ENCODE measurements at regions not wholly inside any gene's neighbourhood (a gene's known extent, or its start where the extent isn't known, plus 50 kb on each side); places are given as distances from the start of the nearest gene placed in this dataset.
"Not testable (repeated sequence)": the region's sequence is repeated elsewhere in the genome, so short reads cannot be mapped to it uniquely, and the experiment has no call there.

DNA sequence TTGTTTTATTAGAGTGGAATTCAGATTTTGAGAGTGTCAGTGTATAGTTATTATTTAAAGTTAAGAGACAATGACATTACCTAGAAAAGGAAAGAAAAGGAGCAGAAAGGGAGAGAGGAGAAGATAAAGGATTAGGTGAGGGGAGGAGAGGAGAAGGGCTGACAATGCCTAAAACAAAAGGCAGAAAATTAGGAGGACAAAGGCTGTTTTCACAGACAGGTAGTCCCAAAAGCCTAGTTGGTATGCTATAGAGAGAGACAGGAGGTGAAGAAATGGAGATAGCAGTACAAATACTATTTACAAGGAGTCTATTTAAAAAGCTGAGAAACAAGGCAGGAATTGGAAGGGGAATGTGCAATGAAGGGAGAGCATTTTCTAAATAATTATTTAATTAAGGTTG, 409.4 kb upstream of the ADGRB3 start:
- no peak for DNase-seq (ENCODE audit: low read depth, low spot score)
- TF ChIP-seq, protein P1, sequence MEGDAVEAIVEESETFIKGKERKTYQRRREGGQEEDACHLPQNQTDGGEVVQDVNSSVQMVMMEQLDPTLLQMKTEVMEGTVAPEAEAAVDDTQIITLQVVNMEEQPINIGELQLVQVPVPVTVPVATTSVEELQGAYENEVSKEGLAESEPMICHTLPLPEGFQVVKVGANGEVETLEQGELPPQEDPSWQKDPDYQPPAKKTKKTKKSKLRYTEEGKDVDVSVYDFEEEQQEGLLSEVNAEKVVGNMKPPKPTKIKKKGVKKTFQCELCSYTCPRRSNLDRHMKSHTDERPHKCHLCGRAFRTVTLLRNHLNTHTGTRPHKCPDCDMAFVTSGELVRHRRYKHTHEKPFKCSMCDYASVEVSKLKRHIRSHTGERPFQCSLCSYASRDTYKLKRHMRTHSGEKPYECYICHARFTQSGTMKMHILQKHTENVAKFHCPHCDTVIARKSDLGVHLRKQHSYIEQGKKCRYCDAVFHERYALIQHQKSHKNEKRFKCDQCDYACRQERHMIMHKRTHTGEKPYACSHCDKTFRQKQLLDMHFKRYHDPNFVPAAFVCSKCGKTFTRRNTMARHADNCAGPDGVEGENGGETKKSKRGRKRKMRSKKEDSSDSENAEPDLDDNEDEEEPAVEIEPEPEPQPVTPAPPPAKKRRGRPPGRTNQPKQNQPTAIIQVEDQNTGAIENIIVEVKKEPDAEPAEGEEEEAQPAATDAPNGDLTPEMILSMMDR (IDR thresholded peaks at IDR 0.05; ENCODE audit: low read depth, low read length), result no peak
- in situ Hi-C loops (cut with HindIII; ENCODE audit: low sequenced_read_pairs), result no loop called here
- H3K4me3 ChIP-seq (ENCODE audit: low read depth, low read length), result no peak overlapping the region

- DNase-seq (ENCODE audit: low read depth, low spot score), result no peak
- H3K4me3 ChIP-seq (ENCODE audit: low read depth, low read length), result no peak overlapping the region
- TF ChIP-seq, protein P1 (IDR thresholded peaks at IDR 0.05; ENCODE audit: low read depth, low read length), result no peak
- in situ Hi-C loops (cut with HindIII; ENCODE audit: low sequenced_read_pairs), result no loop called here
These were observed 423.8 kb upstream of the ADGRB3 start for GRCh38 chr6:68211242-68211795.

GRCh38 chr6:68207612-68208011, 427.5 kb upstream of the ADGRB3 start:
- DNase-seq (ENCODE audit: low read depth, low spot score); H3K4me3 ChIP-seq (ENCODE audit: low read depth, low read length); in situ Hi-C loops (cut with HindIII; ENCODE audit: low sequenced_read_pairs): not testable (repeated sequence)

DNA sequence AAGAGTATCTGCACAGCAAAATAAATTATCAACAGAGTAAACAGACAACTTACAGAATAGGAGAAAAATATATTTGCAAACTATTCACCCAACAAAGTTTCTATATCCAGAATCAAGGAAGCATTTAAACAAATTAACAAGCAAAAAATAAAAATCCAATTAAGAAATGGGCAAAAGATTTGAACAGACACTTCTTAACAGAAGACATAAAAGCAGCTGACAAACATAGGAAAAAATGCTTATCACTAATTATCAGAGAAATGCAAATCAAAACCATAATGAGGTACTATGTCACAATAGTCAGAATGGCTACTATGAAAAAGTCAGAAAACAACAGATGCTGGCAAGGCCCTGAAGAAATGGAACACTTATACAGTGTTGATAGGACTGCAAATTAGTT, 434.2 kb upstream of the ADGRB3 start:
- in situ Hi-C loops (cut with HindIII; ENCODE audit: low sequenced_read_pairs), result no loop called here
- H3K4me3 ChIP-seq (ENCODE audit: low read depth, low read length), result no peak overlapping the region
- TF ChIP-seq, protein P1 (IDR thresholded peaks at IDR 0.05; ENCODE audit: low read depth, low read length), result no peak
- DNase-seq (ENCODE audit: low read depth, low spot score), result no peak

DNA sequence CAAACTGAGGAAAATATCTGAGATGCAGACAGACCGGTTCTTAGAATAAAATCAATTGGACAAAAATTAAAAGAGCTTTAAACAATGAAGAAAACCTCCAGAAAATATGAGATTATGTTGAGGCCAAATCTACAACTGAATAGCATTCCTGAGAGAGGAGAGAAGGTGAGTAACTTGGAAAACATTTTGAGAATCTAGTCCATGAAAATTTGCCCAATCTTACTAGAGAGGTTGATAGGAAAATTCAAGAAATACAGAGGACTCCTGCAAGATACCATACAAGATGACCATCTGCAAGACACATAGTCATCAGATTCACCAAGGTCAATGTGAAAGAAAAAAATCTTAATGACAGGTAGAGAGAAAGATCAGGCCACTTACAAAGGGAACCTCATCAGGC, 437.7 kb upstream of the ADGRB3 start:
- TF ChIP-seq, protein P1 (IDR thresholded peaks at IDR 0.05; ENCODE audit: low read depth, low read length), result no peak
- peak; percentile 15 for DNase-seq (ENCODE audit: low read depth, low spot score)
- H3K4me3 ChIP-seq (ENCODE audit: low read depth, low read length), result no peak overlapping the region
- in situ Hi-C loops (cut with HindIII; ENCODE audit: low sequenced_read_pairs), result no loop called here

- in situ Hi-C loops (cut with HindIII; ENCODE audit: low sequenced_read_pairs), result no loop called here
- DNase-seq (ENCODE audit: low read depth, low spot score), result peak; percentile 31
- TF ChIP-seq, protein P1 (IDR thresholded peaks at IDR 0.05; ENCODE audit: low read depth, low read length), result peak; percentile 10
- H3K4me3 ChIP-seq (ENCODE audit: low read depth, low read length), result no peak overlapping the region
These were observed 438.4 kb upstream of the ADGRB3 start for GRCh38 chr6:68196645-68197044.

DNA sequence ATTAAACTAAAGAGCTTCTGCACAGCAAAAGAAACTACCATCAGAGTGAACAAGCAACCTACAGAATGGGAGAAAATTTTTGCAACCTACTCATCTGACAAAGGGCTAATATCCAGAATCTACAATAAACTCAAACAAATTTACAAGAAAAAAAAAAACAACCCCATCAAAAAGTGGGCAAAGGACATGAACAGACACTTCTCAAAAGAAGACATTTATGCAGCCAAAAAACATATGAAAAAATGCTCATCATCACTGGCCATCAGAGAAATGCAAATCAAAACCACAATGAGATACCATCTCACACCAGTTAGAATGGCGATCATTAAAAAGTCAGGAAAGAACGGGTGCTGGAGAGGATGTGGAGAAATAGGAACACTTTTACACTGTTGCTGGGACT, 439.3 kb upstream of the ADGRB3 start:
- DNase-seq (ENCODE audit: low read depth, low spot score); H3K4me3 ChIP-seq (ENCODE audit: low read depth, low read length); in situ Hi-C loops (cut with HindIII; ENCODE audit: low sequenced_read_pairs): not testable (repeated sequence)

Data from astrocyte of the spinal cord (primary cell).